Upper lobe of left lung (tissue), 4 donors: ENCODE measurements at regions not wholly inside any gene's neighbourhood (a gene's known extent, or its start where the extent isn't known, plus 50 kb on each side); places are given as distances from the start of the nearest gene placed in this dataset.

Source experiments
- CTCF ChIP-seq, 6 experiments: fragments of 450-650 bp in 4 of 6; fragments of 200-600 bp in 2 of 6; sonication (generic) in 2 of 6; IDR thresholded peaks; one replicate each; pipeline ENCODE4 v1.5.1; 2016 to 2019; ENCODE audit warnings: antibody characterized with exemption in 6 of 6
- EP300 ChIP-seq, 4 donors: sonication (generic); formaldehyde crosslinking; IDR thresholded peaks; one replicate each; pipeline ENCODE4 v1.5.1; 2017; ENCODE audit warnings: antibody characterized with exemption in 4 of 4, control low read depth in 2 of 4
- POLR2A ChIP-seq, 4 donors: fragments of 450-650 bp; IDR thresholded peaks; one replicate each; pipeline ENCODE4 v1.5.1; 2016 to 2017; ENCODE audit warnings: antibody characterized with exemption in 4 of 4, mild to moderate bottlenecking in 2 of 4
- POLR2AphosphoS5 ChIP-seq, 2 donors: sonication (generic); formaldehyde crosslinking; IDR thresholded peaks; one replicate each; pipeline ENCODE4 v1.5.1; 2017; ENCODE audit warnings: antibody characterized with exemption in 2 of 2

- TF ChIP-seq POLR2A (IDR thresholded peaks at IDR 0.05) (no peak), CTCF (IDR thresholded peaks at IDR 0.05) (no peak), POLR2AphosphoS5 (IDR thresholded peaks at IDR 0.05) (no peak), EP300 (IDR thresholded peaks at IDR 0.05) (no peak)
Observed at GRCh38 chr2:120415728-120416509, 70.0 kb downstream of the INHBB start.
